Retina (tissue), 1 donor: ENCODE measurements at regions not wholly inside any gene's neighbourhood (a gene's known extent, or its start where the extent isn't known, plus 50 kb on each side); places are given as distances from the start of the nearest gene placed in this dataset.
"Not testable (repeated sequence)": the region's sequence is repeated elsewhere in the genome, so short reads cannot be mapped to it uniquely, and the experiment has no call there.

Source experiments
- DNase-seq: peaks from one replicate; pipeline ENCODE4 v3.0.0-alpha.2; 2016

GRCh38 chr5:13640270-13640669 is 304.2 kb downstream of the DNAH5 start:
- DNase-seq, result no peak

- no peak for DNase-seq
Observed at GRCh38 chr5:13632676-13633075, 311.8 kb downstream of the DNAH5 start.

- DNase-seq, result no peak
Observed at GRCh38 chr5:13629218-13629617, 315.3 kb downstream of the DNAH5 start.

- no peak for DNase-seq
Observed at GRCh38 chr5:13627673-13628454, 316.6 kb downstream of the DNAH5 start.

GRCh38 chr5:13625616-13626198 is 318.8 kb downstream of the DNAH5 start:
- no peak for DNase-seq

GRCh38 chr5:13624283-13625074 is 320.0 kb downstream of the DNAH5 start:
- no peak for DNase-seq

GRCh38 chr5:13613621-13614020 is 330.9 kb downstream of the DNAH5 start:
- no peak for DNase-seq

GRCh38 chr5:13611604-13612003 is 332.9 kb downstream of the DNAH5 start:
- no peak for DNase-seq

GRCh38 chr5:13609504-13609903 is 335.0 kb downstream of the DNAH5 start:
- DNase-seq, result no peak

GRCh38 chr5:13606051-13606450 is 338.4 kb downstream of the DNAH5 start:
- DNase-seq, result no peak

GRCh38 chr5:13601112-13601511 is 343.4 kb downstream of the DNAH5 start:
- no peak for DNase-seq

GRCh38 chr5:13595978-13596377 is 348.5 kb downstream of the DNAH5 start:
- no peak for DNase-seq

- no peak for DNase-seq
Observed at GRCh38 chr5:13591621-13592020, 352.9 kb downstream of the DNAH5 start.

GRCh38 chr5:13585324-13585723 is 359.2 kb downstream of the DNAH5 start:
- DNase-seq, result no peak

- DNase-seq, result no peak
Observed at GRCh38 chr5:13581914-13582313, 362.6 kb downstream of the DNAH5 start.

GRCh38 chr5:13581132-13581531 is 363.4 kb downstream of the DNAH5 start:
- no peak for DNase-seq

GRCh38 chr5:13580058-13580457 is 364.4 kb downstream of the DNAH5 start:
- DNase-seq, result no peak

GRCh38 chr5:13579091-13579490 is 365.4 kb downstream of the DNAH5 start:
- not testable (repeated sequence) for DNase-seq

GRCh38 chr5:13578311-13579039 is 366.0 kb downstream of the DNAH5 start:
- DNase-seq, result not testable (repeated sequence)

- no peak for DNase-seq
Observed at GRCh38 chr5:13574574-13574973, 369.9 kb downstream of the DNAH5 start.

- DNase-seq, result peak; percentile 25
Observed at GRCh38 chr5:13572163-13572562, 372.3 kb downstream of the DNAH5 start.

GRCh38 chr5:13569090-13569715 is 375.3 kb downstream of the DNAH5 start:
- DNase-seq, result no peak

GRCh38 chr5:13567819-13568218 is 376.7 kb downstream of the DNAH5 start:
- no peak for DNase-seq
